ENCODE measurements at regions not wholly inside any gene's neighbourhood (a gene's known extent, or its start where the extent isn't known, plus 50 kb on each side); places are given as distances from the start of the nearest gene placed in this dataset.

DNA sequence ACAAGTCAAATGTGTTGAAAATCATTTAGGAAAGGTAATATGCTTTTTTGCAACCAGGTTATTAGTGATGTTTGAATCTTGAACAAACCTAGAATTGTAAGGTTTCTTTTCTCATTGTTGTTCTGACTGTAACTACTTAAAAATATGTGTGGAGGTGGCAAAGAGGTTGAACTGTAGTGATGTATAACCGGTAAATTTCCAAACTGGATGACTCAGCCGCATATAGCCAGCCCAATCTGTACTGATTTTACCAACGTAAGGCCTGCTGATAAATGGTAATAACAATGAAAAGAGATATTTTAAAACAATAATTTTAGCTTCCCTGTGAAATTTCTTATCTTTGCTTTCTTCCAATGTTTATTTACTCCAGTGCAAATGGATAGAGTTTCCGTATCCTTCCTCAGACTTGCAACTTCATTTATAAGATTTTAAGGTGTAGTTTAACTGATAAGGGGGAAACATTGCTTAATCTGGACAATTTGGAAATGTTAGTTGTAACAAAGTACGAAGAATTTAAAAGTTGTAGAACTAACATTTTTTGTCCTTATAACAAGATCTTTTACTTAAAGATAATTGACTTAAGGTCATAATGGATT, 1170.4 kb upstream of the ZEB2 start:
- Histone ChIP-seq H3K9ac (ENCODE audit: low read length) (no peak overlapping the region), H3K27me3 (ENCODE audit: insufficient read depth, low read length) (no peaks in the 10 kb centered on the region), H3K4me3 (ENCODE audit: insufficient read depth, low read depth, low read length) (no peak overlapping the region), H3K9me3 (ENCODE audit: insufficient read depth, low read depth, low read length) (no peaks in the 10 kb centered on the region), H3K4me1 (ENCODE audit: insufficient read depth, low read length) (no peaks in the 10 kb centered on the region), H3K27ac (ENCODE audit: low read depth, low read length) (no peak overlapping the region), H2AFZ (ENCODE audit: low read depth, low read length) (no peak overlapping the region), H3K4me2 (ENCODE audit: low read length) (no peak overlapping the region), H3K79me2 (ENCODE audit: insufficient read depth, low read length) (no peaks in the 10 kb centered on the region), H4K20me1 (ENCODE audit: insufficient read depth, low read length) (no peaks in the 10 kb centered on the region), H3K36me3 (ENCODE audit: insufficient read depth, low read length) (no peaks in the 10 kb centered on the region)
- Mint-ChIP-seq H3K36me3 (ENCODE audit: low read depth, unreplicated experiment) (no peaks in the 10 kb centered on the region), H3K9me3 (ENCODE audit: unreplicated experiment) (no peaks in the 10 kb centered on the region), H3K4me3 (ENCODE audit: unreplicated experiment) (no peak overlapping the region), H3K27ac (ENCODE audit: unreplicated experiment) (no peak overlapping the region), H3K4me1 (ENCODE audit: low read depth, unreplicated experiment) (peaks cover 5% of the 10 kb centered on the region), H3K27me3 (ENCODE audit: low read depth, unreplicated experiment) (no peaks in the 10 kb centered on the region)
- DNase-seq (ENCODE audit: low read depth): peak; percentile 80
- no peak for FAIRE-seq
- TF ChIP-seq, protein P1, sequence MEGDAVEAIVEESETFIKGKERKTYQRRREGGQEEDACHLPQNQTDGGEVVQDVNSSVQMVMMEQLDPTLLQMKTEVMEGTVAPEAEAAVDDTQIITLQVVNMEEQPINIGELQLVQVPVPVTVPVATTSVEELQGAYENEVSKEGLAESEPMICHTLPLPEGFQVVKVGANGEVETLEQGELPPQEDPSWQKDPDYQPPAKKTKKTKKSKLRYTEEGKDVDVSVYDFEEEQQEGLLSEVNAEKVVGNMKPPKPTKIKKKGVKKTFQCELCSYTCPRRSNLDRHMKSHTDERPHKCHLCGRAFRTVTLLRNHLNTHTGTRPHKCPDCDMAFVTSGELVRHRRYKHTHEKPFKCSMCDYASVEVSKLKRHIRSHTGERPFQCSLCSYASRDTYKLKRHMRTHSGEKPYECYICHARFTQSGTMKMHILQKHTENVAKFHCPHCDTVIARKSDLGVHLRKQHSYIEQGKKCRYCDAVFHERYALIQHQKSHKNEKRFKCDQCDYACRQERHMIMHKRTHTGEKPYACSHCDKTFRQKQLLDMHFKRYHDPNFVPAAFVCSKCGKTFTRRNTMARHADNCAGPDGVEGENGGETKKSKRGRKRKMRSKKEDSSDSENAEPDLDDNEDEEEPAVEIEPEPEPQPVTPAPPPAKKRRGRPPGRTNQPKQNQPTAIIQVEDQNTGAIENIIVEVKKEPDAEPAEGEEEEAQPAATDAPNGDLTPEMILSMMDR (IDR thresholded peaks at IDR 0.05; ENCODE audit: insufficient read depth, low read depth, low read length): no peak
- TF ChIP-seq EZH2 (IDR thresholded peaks at IDR 0.05; ENCODE audit: insufficient read depth, low read length): no peak

GRCh38 chr2:145689277-145689676, 1169.4 kb upstream of the ZEB2 start:
- Mint-ChIP-seq H3K9me3 (ENCODE audit: unreplicated experiment) (no peaks in the 10 kb centered on the region), H3K36me3 (ENCODE audit: low read depth, unreplicated experiment) (no peaks in the 10 kb centered on the region), H3K27me3 (ENCODE audit: low read depth, unreplicated experiment) (no peaks in the 10 kb centered on the region), H3K4me1 (ENCODE audit: low read depth, unreplicated experiment) (peaks cover 5% of the 10 kb centered on the region), H3K4me3 (ENCODE audit: unreplicated experiment) (no peak overlapping the region), H3K27ac (ENCODE audit: unreplicated experiment) (no peak overlapping the region)
- H3K27me3 ChIP-seq (ENCODE audit: insufficient read depth, low read length): no peaks in the 10 kb centered on the region
- H3K9me3 ChIP-seq (ENCODE audit: insufficient read depth, low read depth, low read length): no peaks in the 10 kb centered on the region
- H4K20me1 ChIP-seq (ENCODE audit: insufficient read depth, low read length): no peaks in the 10 kb centered on the region
- H3K79me2 ChIP-seq (ENCODE audit: insufficient read depth, low read length): no peaks in the 10 kb centered on the region
- FAIRE-seq: no peak
- H3K27ac ChIP-seq (ENCODE audit: low read depth, low read length): no peak overlapping the region
- H3K4me3 ChIP-seq (ENCODE audit: insufficient read depth, low read depth, low read length): no peak overlapping the region
- TF ChIP-seq EZH2 (IDR thresholded peaks at IDR 0.05; ENCODE audit: insufficient read depth, low read length): no peak
- no peak overlapping the region for H3K4me2 ChIP-seq (ENCODE audit: low read length)
- H2AFZ ChIP-seq (ENCODE audit: low read depth, low read length): no peak overlapping the region
- no peaks in the 10 kb centered on the region for H3K4me1 ChIP-seq (ENCODE audit: insufficient read depth, low read length)
- no peak overlapping the region for H3K9ac ChIP-seq (ENCODE audit: low read length)
- DNase-seq (ENCODE audit: low read depth): no peak
- no peaks in the 10 kb centered on the region for H3K36me3 ChIP-seq (ENCODE audit: insufficient read depth, low read length)

- no peak for FAIRE-seq
- Histone ChIP-seq H3K4me3 (ENCODE audit: insufficient read depth, low read depth, low read length) (no peak overlapping the region), H3K9ac (ENCODE audit: low read length) (no peak overlapping the region), H3K4me1 (ENCODE audit: insufficient read depth, low read length) (no peaks in the 10 kb centered on the region), H3K79me2 (ENCODE audit: insufficient read depth, low read length) (no peaks in the 10 kb centered on the region), H4K20me1 (ENCODE audit: insufficient read depth, low read length) (no peaks in the 10 kb centered on the region), H3K27ac (ENCODE audit: low read depth, low read length) (no peak overlapping the region), H3K27me3 (ENCODE audit: insufficient read depth, low read length) (no peaks in the 10 kb centered on the region), H3K4me2 (ENCODE audit: low read length) (no peak overlapping the region), H2AFZ (ENCODE audit: low read depth, low read length) (no peak overlapping the region), H3K36me3 (ENCODE audit: insufficient read depth, low read length) (no peaks in the 10 kb centered on the region), H3K9me3 (ENCODE audit: insufficient read depth, low read depth, low read length) (no peaks in the 10 kb centered on the region)
- H3K27ac Mint-ChIP-seq (ENCODE audit: unreplicated experiment): no peak overlapping the region
- H3K4me3 Mint-ChIP-seq (ENCODE audit: unreplicated experiment): no peak overlapping the region
- H3K36me3 Mint-ChIP-seq (ENCODE audit: low read depth, unreplicated experiment): no peaks in the 10 kb centered on the region
- TF ChIP-seq, protein P1 (IDR thresholded peaks at IDR 0.05; ENCODE audit: insufficient read depth, low read depth, low read length): no peak
- TF ChIP-seq EZH2 (IDR thresholded peaks at IDR 0.05; ENCODE audit: insufficient read depth, low read length): no peak
- H3K4me1 Mint-ChIP-seq (ENCODE audit: low read depth, unreplicated experiment): peaks cover 2% of the 10 kb centered on the region
- H3K27me3 Mint-ChIP-seq (ENCODE audit: low read depth, unreplicated experiment): no peaks in the 10 kb centered on the region
- no peaks in the 10 kb centered on the region for H3K9me3 Mint-ChIP-seq (ENCODE audit: unreplicated experiment)
- no peak for DNase-seq (ENCODE audit: low read depth)
Measured at GRCh38 chr2:145688156-145688555, 1168.2 kb upstream of the ZEB2 start.

All from astrocyte (in vitro differentiated cells and primary cell).